Astrocyte (in vitro differentiated cells and primary cell): ENCODE measurements at regions not wholly inside any gene's neighbourhood (a gene's known extent, or its start where the extent isn't known, plus 50 kb on each side); places are given as distances from the start of the nearest gene placed in this dataset.

ENCODE experiments used
- CTCF ChIP-seq: IDR thresholded peaks from 2 replicates; pipeline ENCODE4 v1.5.1; 2011; ENCODE audit warnings: low read depth, mild to moderate bottlenecking, inconsistent platforms, low read length, moderate library complexity; ENCODE audit not compliant: insufficient read depth
- EZH2 ChIP-seq: IDR thresholded peaks from 2 replicates; pipeline ENCODE4 v1.6.1; 2012; ENCODE audit warnings: mild to moderate bottlenecking, low read length, inconsistent platforms; ENCODE audit not compliant: insufficient read depth

- TF ChIP-seq CTCF, result no peak
- no peak for TF ChIP-seq EZH2
These were observed 75.8 kb upstream of the CDH12 start for GRCh38 chr5:22928821-22929482.
